SK-N-SH (cell line): ENCODE measurements at regions not wholly inside any gene's neighbourhood (a gene's known extent, or its start where the extent isn't known, plus 50 kb on each side); places are given as distances from the start of the nearest gene placed in this dataset.

Experiments used
- EP300 ChIP-seq, 2 experiments: IDR thresholded peaks; 2 replicates each; pipeline versions ENCODE4 v1.4.0 to v1.6.1; 2012; ENCODE audit warnings: borderline replicate concordance in 1 of 2, low read depth in 1 of 2, low read length in 1 of 2
- EZH2phosphoT487 ChIP-seq: fragments of 200-600 bp; sonication (generic); IDR thresholded peaks from 2 replicates; pipeline ENCODE4 v1.6.1; 2017; ENCODE audit warnings: low read depth, mixed run types, mild to moderate bottlenecking, antibody characterized with exemption, moderate library complexity, borderline replicate concordance
- FOSL2 ChIP-seq: IDR thresholded peaks from 2 replicates; pipeline ENCODE4 v1.4.0; 2012; ENCODE audit warnings: low read depth, mild to moderate bottlenecking, moderate library complexity, borderline replicate concordance
- MEF2A ChIP-seq: IDR thresholded peaks from 2 replicates; pipeline ENCODE4 v1.4.0; 2012; ENCODE audit warnings: low read depth, borderline replicate concordance
- POLR2AphosphoS5 ChIP-seq: IDR thresholded peaks from 2 replicates; pipeline ENCODE4 v1.6.1; 2012; ENCODE audit warnings: low read depth, low read length
- RAD21 ChIP-seq: IDR thresholded peaks from 2 replicates; pipeline ENCODE4 v1.6.1; 2012; ENCODE audit warnings: mild to moderate bottlenecking, low read length
- REST ChIP-seq: IDR thresholded peaks from 2 replicates; pipeline ENCODE4 v1.6.1; 2012; ENCODE audit warnings: mild to moderate bottlenecking, low read depth, low read length, moderate library complexity
- SIN3A ChIP-seq: IDR thresholded peaks from 2 replicates; pipeline ENCODE4 v1.6.1; 2012; ENCODE audit warnings: low read depth, mild to moderate bottlenecking, low read length, moderate library complexity, borderline replicate concordance
- TAF1 ChIP-seq: IDR thresholded peaks from 2 replicates; pipeline ENCODE4 v1.6.1; 2012; ENCODE audit warnings: low read depth, mild to moderate bottlenecking, low read length, moderate library complexity, borderline replicate concordance
- TF ChIP-seq, protein P1 (sequence below): IDR thresholded peaks from 2 replicates; pipeline ENCODE4 v1.4.0; 2012; ENCODE audit warnings: low read depth, borderline replicate concordance
- TF ChIP-seq, protein P2 (sequence below): fragments of 200-600 bp; sonication (generic); IDR thresholded peaks from 2 replicates; pipeline ENCODE4 v1.6.1; 2017; ENCODE audit warnings: antibody characterized with exemption, mild to moderate bottlenecking, moderate library complexity
- TF ChIP-seq, protein P3 (sequence below): fragments of 150-350 bp; IDR thresholded peaks from 2 replicates; pipeline ENCODE4 v1.6.1; 2017; ENCODE audit warnings: antibody characterized with exemption, low read length, low read depth, borderline replicate concordance

DNA sequence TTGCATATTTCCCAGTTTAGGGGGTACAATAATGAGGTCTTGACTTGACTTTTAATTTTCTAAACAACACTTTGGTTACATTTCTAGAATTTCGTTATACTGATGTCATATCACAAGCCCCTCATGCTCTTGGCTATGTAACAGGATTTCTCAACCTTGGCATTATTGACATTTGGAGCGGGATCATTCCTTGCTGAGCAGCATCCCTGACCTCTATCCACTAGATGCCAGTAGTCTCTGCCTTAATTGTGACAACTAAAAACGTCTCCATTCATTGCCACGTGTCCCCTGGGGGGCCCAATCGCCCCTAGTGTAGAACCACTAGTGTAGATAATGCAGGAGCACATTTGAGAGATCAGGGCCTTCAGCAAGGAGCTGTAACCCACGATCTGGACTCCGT, 234.2 kb upstream of the MID1 start:
- no peak for TF ChIP-seq POLR2AphosphoS5
- TF ChIP-seq EZH2phosphoT487, result no peak
- TF ChIP-seq, protein P1, sequence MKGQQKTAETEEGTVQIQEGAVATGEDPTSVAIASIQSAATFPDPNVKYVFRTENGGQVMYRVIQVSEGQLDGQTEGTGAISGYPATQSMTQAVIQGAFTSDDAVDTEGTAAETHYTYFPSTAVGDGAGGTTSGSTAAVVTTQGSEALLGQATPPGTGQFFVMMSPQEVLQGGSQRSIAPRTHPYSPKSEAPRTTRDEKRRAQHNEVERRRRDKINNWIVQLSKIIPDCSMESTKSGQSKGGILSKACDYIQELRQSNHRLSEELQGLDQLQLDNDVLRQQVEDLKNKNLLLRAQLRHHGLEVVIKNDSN, result no peak
- no peak for TF ChIP-seq SIN3A
- TF ChIP-seq, protein P2, sequence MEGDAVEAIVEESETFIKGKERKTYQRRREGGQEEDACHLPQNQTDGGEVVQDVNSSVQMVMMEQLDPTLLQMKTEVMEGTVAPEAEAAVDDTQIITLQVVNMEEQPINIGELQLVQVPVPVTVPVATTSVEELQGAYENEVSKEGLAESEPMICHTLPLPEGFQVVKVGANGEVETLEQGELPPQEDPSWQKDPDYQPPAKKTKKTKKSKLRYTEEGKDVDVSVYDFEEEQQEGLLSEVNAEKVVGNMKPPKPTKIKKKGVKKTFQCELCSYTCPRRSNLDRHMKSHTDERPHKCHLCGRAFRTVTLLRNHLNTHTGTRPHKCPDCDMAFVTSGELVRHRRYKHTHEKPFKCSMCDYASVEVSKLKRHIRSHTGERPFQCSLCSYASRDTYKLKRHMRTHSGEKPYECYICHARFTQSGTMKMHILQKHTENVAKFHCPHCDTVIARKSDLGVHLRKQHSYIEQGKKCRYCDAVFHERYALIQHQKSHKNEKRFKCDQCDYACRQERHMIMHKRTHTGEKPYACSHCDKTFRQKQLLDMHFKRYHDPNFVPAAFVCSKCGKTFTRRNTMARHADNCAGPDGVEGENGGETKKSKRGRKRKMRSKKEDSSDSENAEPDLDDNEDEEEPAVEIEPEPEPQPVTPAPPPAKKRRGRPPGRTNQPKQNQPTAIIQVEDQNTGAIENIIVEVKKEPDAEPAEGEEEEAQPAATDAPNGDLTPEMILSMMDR, result no peak
- no peak for TF ChIP-seq TAF1
- no peak for TF ChIP-seq FOSL2
- TF ChIP-seq REST, result no peak
- TF ChIP-seq RAD21, result no peak
- no peak for TF ChIP-seq EP300 (IDR thresholded peaks at IDR 0.05; ENCODE audit: borderline replicate concordance in 1 of 2, low read depth in 1 of 2, low read length in 1 of 2)
- TF ChIP-seq, protein P3, sequence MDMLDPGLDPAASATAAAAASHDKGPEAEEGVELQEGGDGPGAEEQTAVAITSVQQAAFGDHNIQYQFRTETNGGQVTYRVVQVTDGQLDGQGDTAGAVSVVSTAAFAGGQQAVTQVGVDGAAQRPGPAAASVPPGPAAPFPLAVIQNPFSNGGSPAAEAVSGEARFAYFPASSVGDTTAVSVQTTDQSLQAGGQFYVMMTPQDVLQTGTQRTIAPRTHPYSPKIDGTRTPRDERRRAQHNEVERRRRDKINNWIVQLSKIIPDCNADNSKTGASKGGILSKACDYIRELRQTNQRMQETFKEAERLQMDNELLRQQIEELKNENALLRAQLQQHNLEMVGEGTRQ, result no peak
- TF ChIP-seq MEF2A, result no peak
